ENCODE measurements at regions not wholly inside any gene's neighbourhood (a gene's known extent, or its start where the extent isn't known, plus 50 kb on each side); places are given as distances from the start of the nearest gene placed in this dataset.

DNA sequence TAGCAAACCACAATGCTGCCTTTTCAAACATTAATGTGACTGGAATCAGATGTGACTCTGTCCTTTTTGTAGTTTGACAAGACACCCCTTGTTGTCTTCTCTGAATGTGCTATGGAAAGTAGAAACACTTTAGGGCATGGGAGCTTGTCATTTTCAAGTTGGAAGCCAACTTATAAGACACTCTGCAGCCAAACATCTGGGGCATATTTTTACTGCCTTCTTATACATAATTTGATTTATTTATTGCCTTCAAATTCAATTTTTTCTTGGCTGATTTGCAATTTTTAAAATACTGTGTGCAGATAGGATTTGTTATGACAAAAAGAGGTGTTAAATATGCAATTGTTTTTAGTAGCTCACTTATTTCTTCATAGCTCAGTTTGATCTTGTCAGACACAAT lies 1002.0 kb upstream of the PCDH7 start:
- Histone ChIP-seq H3K4me1 (ENCODE audit: control insufficient read depth, extremely low read depth, insufficient read depth, low read length) (no peaks in the 10 kb centered on the region), H3K36me3 (ENCODE audit: control insufficient read depth in 2 of 2, extremely low read depth in 1 of 2, insufficient read depth in 2 of 2, low read length in 2 of 2) (no peaks in the 10 kb centered on the region), H3K9me1 (ENCODE audit: control insufficient read depth, extremely low read depth, insufficient read depth, low read length) (no peaks in the 10 kb centered on the region), H3K4me3 (ENCODE audit: control insufficient read depth in 2 of 3, extremely low read depth in 1 of 3, insufficient read depth in 2 of 3, low read depth in 1 of 3, low read length in 3 of 3) (no peak overlapping the region), H3K9ac (ENCODE audit: control insufficient read depth, extremely low read depth, insufficient read depth, low read length) (no peak overlapping the region), H4K20me1 (ENCODE audit: control insufficient read depth, extremely low read depth, insufficient read depth, low read length) (no peaks in the 10 kb centered on the region), H3K79me2 (ENCODE audit: control insufficient read depth, insufficient read depth, low read length) (no peaks in the 10 kb centered on the region), H3K27ac (ENCODE audit: control insufficient read depth, insufficient read depth, low read length) (no peak overlapping the region), H3K27me3 (ENCODE audit: control insufficient read depth, extremely low read depth, insufficient read depth, low read length) (no peaks in the 10 kb centered on the region), H2AFZ (ENCODE audit: control insufficient read depth, low read length) (no peak overlapping the region), H3K9me3 (ENCODE audit: control insufficient read depth, low read depth, low read length) (no peaks in the 10 kb centered on the region), H3K4me2 (ENCODE audit: control insufficient read depth, extremely low read depth, insufficient read depth, low read depth, low read length) (no peak overlapping the region)
- FAIRE-seq (no peak), DNase-seq (ENCODE audit: low read depth, low spot score) (no peak)
- dilution Hi-C loops (cut with MboI; ENCODE audit: extremely low pct_ligation_motif_present, low sequenced_read_pairs) = no loop called here
- TF ChIP-seq EZH2 (IDR thresholded peaks at IDR 0.05; ENCODE audit: low read length) = no peak
- TF ChIP-seq, protein P1, sequence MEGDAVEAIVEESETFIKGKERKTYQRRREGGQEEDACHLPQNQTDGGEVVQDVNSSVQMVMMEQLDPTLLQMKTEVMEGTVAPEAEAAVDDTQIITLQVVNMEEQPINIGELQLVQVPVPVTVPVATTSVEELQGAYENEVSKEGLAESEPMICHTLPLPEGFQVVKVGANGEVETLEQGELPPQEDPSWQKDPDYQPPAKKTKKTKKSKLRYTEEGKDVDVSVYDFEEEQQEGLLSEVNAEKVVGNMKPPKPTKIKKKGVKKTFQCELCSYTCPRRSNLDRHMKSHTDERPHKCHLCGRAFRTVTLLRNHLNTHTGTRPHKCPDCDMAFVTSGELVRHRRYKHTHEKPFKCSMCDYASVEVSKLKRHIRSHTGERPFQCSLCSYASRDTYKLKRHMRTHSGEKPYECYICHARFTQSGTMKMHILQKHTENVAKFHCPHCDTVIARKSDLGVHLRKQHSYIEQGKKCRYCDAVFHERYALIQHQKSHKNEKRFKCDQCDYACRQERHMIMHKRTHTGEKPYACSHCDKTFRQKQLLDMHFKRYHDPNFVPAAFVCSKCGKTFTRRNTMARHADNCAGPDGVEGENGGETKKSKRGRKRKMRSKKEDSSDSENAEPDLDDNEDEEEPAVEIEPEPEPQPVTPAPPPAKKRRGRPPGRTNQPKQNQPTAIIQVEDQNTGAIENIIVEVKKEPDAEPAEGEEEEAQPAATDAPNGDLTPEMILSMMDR (optimal IDR thresholded peaks at IDR 0.05 in 1 of 3, IDR thresholded peaks at IDR 0.05 in 1 of 3, conservative IDR thresholded peaks at IDR 0.05 in 1 of 3; ENCODE audit: extremely low read depth in 1 of 3, insufficient read depth in 2 of 3, low read length in 3 of 3) = no peak

GRCh38 chr4:29722253-29722652 lies 997.9 kb upstream of the PCDH7 start:
- no peak overlapping the region for H3K4me2 ChIP-seq (ENCODE audit: control insufficient read depth, extremely low read depth, insufficient read depth, low read depth, low read length)
- H3K4me3 ChIP-seq (ENCODE audit: control insufficient read depth in 2 of 3, extremely low read depth in 1 of 3, insufficient read depth in 2 of 3, low read depth in 1 of 3, low read length in 3 of 3) = no peak overlapping the region
- H3K36me3 ChIP-seq (ENCODE audit: control insufficient read depth in 2 of 2, extremely low read depth in 1 of 2, insufficient read depth in 2 of 2, low read length in 2 of 2) = no peaks in the 10 kb centered on the region
- no peaks in the 10 kb centered on the region for H3K4me1 ChIP-seq (ENCODE audit: control insufficient read depth, extremely low read depth, insufficient read depth, low read length)
- H4K20me1 ChIP-seq (ENCODE audit: control insufficient read depth, extremely low read depth, insufficient read depth, low read length) = no peaks in the 10 kb centered on the region
- no peak for DNase-seq (ENCODE audit: low read depth, low spot score)
- no peaks in the 10 kb centered on the region for H3K9me3 ChIP-seq (ENCODE audit: control insufficient read depth, low read depth, low read length)
- H3K27me3 ChIP-seq (ENCODE audit: control insufficient read depth, extremely low read depth, insufficient read depth, low read length) = no peaks in the 10 kb centered on the region
- no peaks in the 10 kb centered on the region for H3K9me1 ChIP-seq (ENCODE audit: control insufficient read depth, extremely low read depth, insufficient read depth, low read length)
- no peak overlapping the region for H3K9ac ChIP-seq (ENCODE audit: control insufficient read depth, extremely low read depth, insufficient read depth, low read length)
- H3K27ac ChIP-seq (ENCODE audit: control insufficient read depth, insufficient read depth, low read length) = no peak overlapping the region
- dilution Hi-C loops (cut with MboI; ENCODE audit: extremely low pct_ligation_motif_present, low sequenced_read_pairs) = no loop called here
- H2AFZ ChIP-seq (ENCODE audit: control insufficient read depth, low read length) = no peak overlapping the region
- H3K79me2 ChIP-seq (ENCODE audit: control insufficient read depth, insufficient read depth, low read length) = no peaks in the 10 kb centered on the region
- TF ChIP-seq, protein P1 (optimal IDR thresholded peaks at IDR 0.05 in 1 of 3, IDR thresholded peaks at IDR 0.05 in 1 of 3, conservative IDR thresholded peaks at IDR 0.05 in 1 of 3; ENCODE audit: extremely low read depth in 1 of 3, insufficient read depth in 2 of 3, low read length in 3 of 3) = no peak
- no peak for TF ChIP-seq EZH2 (IDR thresholded peaks at IDR 0.05; ENCODE audit: low read length)
- FAIRE-seq = no peak

All from keratinocyte (primary cell).